ENCODE measurements at regions not wholly inside any gene's neighbourhood (a gene's known extent, or its start where the extent isn't known, plus 50 kb on each side); places are given as distances from the start of the nearest gene placed in this dataset.
A peak's percentile ranks its signal among the peaks of the same experiment; 100 is the strongest.

DNA sequence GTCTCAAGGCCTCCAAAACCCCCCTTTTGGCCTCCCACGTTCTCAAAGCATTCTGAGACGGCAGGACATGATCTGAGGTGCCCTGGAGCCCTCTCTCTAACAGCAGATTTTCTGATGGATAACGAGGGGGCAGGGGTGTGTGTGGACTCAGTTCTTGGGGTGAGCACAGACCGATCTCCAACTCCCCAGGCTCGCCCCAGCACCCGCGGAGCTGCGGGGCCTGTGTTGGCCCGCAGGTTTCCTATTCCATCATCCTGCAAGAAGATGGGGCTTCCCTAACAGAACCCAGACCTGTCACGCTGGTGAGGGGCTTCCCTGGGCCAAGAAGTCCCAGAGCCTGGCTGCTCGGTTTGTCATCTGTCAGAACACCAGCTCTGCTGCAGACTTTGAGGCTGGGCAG, 196.1 kb downstream of the ANAPC1 start:
- DNase-seq (ENCODE audit: low spot score): no peak
- TF ChIP-seq, protein P1, sequence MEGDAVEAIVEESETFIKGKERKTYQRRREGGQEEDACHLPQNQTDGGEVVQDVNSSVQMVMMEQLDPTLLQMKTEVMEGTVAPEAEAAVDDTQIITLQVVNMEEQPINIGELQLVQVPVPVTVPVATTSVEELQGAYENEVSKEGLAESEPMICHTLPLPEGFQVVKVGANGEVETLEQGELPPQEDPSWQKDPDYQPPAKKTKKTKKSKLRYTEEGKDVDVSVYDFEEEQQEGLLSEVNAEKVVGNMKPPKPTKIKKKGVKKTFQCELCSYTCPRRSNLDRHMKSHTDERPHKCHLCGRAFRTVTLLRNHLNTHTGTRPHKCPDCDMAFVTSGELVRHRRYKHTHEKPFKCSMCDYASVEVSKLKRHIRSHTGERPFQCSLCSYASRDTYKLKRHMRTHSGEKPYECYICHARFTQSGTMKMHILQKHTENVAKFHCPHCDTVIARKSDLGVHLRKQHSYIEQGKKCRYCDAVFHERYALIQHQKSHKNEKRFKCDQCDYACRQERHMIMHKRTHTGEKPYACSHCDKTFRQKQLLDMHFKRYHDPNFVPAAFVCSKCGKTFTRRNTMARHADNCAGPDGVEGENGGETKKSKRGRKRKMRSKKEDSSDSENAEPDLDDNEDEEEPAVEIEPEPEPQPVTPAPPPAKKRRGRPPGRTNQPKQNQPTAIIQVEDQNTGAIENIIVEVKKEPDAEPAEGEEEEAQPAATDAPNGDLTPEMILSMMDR (IDR thresholded peaks at IDR 0.05): no peak
- Histone ChIP-seq H3K27ac (no peak overlapping the region), H3K4me3 (no peak overlapping the region)

DNA sequence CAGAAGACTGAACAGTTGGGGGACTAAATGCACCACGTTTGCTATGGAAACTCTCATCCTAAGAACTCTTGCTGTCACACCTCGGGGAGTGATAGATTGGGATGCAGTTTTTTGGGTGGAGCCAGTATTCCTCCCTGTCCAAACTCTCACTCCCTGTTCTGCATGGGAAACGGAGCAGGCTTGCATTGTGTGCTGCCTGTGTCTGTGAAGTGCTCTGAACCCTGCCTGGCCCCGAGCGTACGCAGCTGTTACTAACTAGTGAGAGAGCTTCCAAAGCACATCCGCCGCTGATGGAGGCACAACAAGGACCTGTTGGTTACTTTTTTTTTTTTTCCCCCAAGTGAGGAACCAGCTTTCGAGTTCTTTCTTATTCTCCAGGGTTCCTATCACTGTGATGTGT, 195.5 kb downstream of the ANAPC1 start:
- DNase-seq (ENCODE audit: low spot score): no peak
- H3K27ac ChIP-seq: no peak overlapping the region
- TF ChIP-seq, protein P1 (IDR thresholded peaks at IDR 0.05): no peak
- H3K4me3 ChIP-seq: no peak overlapping the region

DNA sequence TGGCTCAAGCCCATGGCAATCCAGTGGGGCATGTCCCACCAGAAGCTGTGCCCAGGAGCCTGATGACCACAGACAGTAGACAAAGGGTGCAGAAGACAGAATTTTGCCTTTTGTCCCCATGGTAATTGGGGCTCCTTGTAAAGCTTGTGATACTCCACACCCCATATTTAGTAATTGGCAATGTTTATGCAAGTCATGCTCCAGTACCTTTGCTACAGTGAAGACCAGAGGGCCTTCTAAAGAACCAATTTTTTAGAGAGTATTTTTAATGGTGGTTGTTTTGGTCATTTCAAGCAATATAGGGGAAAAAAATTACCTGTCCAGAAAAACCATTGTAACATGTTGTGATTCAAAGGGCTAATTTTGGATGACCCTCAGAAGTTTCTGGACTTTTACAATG, 194.8 kb downstream of the ANAPC1 start:
- Histone ChIP-seq H3K27ac (no peak overlapping the region), H3K4me3 (no peak overlapping the region)
- DNase-seq (ENCODE audit: low spot score): no peak
- TF ChIP-seq, protein P1 (IDR thresholded peaks at IDR 0.05): no peak

DNA sequence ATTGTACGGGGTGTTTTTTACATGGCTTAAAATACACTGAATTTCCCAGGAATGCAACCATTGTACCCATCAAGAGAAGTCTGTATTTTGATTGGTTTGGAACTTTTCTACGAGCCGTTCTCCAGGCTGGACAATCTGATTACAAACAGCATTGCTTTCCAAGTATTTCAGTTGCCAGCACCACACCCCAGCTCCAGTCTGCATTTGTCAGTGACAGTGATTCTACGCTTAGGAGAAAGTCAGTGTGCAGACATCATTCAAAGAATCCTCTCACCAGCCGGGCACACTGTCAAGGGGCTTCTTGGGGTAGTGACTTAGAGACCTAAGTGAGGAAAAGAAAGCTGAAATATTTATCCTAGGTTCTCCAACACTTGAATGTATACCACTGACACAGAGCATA, 194.1 kb downstream of the ANAPC1 start:
- Histone ChIP-seq H3K4me3 (no peak overlapping the region), H3K27ac (no peak overlapping the region)
- TF ChIP-seq, protein P1 (IDR thresholded peaks at IDR 0.05): no peak
- DNase-seq (ENCODE audit: low spot score): no peak

DNA sequence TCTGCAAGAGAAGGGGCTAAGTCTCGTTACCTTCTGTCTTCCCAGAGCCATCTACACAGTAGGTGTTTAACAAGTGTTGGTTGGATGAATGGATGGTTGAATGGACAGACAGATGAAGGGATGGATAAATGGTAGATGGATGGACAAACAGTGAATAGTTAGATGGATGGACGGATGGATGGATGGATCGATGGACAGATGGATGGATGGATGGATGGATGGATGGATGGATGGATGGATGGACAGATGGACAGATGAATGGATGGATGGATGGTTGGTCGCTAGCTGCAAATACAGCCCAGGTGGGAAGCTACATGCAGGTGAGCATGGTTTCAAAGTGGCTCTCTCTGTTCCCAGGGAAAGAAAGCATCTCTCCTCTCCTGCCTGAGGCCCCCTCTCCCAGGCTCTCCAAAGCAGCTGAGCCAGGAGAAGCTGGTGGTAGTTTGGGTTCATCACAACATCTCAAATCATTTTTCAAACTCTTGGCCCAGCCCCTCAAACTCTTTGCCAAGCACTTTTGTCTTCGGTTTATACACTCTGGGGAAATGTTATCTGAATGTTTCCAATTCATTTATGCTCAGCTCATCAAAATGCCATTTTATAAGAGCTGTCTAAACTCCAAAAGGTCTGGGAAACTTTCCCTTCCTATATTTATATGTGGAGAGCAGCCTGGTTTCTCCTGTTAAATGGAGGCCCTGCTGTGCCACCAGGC, 192.7 kb downstream of the ANAPC1 start:
- TF ChIP-seq, protein P1 (IDR thresholded peaks at IDR 0.05): no peak
- no peak overlapping the region for H3K4me3 ChIP-seq
- H3K27ac ChIP-seq: no peak overlapping the region
- no peak for DNase-seq (ENCODE audit: low spot score)

DNA sequence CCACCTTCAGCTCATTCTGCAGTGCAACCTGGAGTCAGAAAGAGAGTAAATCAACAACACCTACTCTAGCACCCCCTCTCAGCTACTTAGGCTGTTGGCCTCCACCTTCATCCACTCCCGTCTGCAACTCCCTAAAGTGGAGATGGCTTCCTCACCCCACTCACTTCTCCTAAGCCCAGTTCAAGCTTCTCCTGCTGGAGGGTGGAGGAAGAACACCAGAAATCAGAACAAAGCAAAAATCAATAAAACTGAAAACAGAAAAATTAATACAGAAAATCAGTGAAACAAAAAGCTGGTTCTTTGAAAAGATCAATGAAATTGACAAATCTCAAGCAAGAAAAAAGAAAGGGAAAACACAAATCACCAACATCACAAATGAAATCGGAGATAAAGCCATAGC, 191.7 kb downstream of the ANAPC1 start:
- TF ChIP-seq, protein P1 (IDR thresholded peaks at IDR 0.05): no peak
- H3K27ac ChIP-seq: no peak overlapping the region
- no peak overlapping the region for H3K4me3 ChIP-seq
- DNase-seq (ENCODE audit: low spot score): no peak

DNA sequence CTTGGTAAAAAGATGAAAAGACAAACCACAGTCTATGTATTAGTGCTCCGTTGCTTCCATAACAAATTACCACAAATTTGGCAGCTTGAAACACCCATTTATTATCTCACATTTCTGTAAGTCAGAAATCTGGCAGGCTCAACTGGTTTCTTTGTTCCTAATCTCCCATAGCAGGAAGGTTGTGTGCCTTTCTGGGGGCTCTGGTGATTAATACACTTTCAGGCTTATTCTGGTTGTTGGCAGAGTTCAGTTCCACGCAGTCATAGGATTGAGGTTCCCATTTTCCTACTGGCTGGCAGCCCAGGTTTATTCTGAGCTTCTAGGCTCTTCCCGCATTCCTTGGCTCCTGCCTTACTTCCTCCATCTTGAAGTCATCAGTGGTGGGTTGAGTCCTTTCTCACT, 189.3 kb downstream of the ANAPC1 start:
- H3K4me3 ChIP-seq: no peak overlapping the region
- TF ChIP-seq, protein P1 (IDR thresholded peaks at IDR 0.05): no peak
- no peak for DNase-seq (ENCODE audit: low spot score)
- H3K27ac ChIP-seq: peak overlapping the region in 1 of 2 donors; percentile 41

All from coronary artery (tissue), 2 donors.